ENCODE measurements at regions not wholly inside any gene's neighbourhood (a gene's known extent, or its start where the extent isn't known, plus 50 kb on each side); places are given as distances from the start of the nearest gene placed in this dataset.

DNA sequence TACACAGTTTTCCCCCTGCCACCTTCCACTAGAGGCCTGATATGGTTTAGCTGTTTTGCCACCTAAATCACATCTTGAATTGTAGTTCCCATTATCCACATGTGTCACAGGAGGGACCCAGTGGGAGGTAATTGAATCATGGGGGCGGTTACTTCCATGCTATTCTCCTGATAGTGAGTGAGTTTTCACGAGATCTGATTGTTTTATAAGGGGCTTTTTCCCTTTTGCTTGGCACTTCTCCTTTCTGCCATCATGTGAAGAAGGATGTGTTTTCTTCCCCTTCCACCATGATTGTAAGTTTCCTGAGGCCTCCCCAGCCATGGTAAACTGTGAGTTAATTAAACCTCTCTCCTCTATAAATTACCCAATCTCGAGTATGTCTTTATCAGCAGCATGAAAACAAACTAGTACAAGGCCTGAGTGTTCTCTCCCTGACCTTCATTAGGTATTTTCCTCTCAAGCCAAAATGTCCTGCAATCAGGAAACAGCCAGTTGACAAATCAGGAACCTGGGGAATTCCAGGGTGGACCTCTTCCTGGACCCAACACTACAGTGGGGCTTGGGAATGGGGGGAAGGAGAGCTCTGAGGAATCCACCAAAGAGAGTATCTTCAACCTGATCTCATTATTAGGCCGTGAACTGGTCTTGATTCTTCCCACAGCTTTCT is 129.9 kb downstream of the TXNL1 start:
- Histone ChIP-seq H3K27ac (peak overlapping the region in 1 of 4 donors; percentile 57), H3K4me3 (no peak overlapping the region)
- no peak for ATAC-seq (ENCODE audit: low FRiP score in 2 of 2)

DNA sequence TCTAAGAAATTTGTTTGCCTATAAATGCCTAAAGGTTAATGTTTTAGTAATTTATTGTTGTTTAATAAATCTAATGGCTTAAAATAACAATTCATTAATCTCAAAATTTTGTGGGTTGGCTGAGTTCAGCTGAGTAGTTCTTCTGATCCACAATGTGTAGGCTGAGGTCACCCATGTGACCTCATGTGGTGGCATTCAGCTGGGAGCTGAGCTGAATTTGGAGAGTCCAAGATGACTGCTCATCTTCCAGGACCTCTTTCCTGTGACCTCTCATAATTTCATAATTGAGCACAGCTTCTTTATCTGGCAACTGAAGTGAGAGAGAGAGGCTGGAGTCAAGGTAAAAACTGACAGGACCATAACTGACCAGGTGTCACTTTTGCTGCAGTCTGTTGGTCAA is 132.4 kb downstream of the TXNL1 start:
- no peaks in the 10 kb centered on the region for H3K27me3 ChIP-seq
- DNase-seq (no peak), ATAC-seq (ENCODE audit: low FRiP score in 2 of 2) (no peak)
- no peaks in the 10 kb centered on the region for H3K36me3 ChIP-seq
- no peaks in the 10 kb centered on the region for H3K9me3 ChIP-seq
- no peak overlapping the region for H3K4me3 ChIP-seq
- no peak for TF ChIP-seq EP300 (IDR thresholded peaks at IDR 0.05)
- no peak for TF ChIP-seq POLR2AphosphoS5 (IDR thresholded peaks at IDR 0.05)
- no peak for TF ChIP-seq POLR2A (IDR thresholded peaks at IDR 0.05)
- no peak for TF ChIP-seq CTCF (IDR thresholded peaks at IDR 0.05)
- H3K4me1 ChIP-seq, result peaks cover 0 to 5% (median 0%) of the 10 kb centered on the region in 4 donors
- no peak overlapping the region for H3K27ac ChIP-seq

More for the DNA sequence above, 129.9 kb downstream of the TXNL1 start:
- no peaks in the 10 kb centered on the region for H3K27me3 ChIP-seq
- peaks cover 0 to 5% (median 0%) of the 10 kb centered on the region in 4 donors for H3K4me1 ChIP-seq
- DNase-seq, result no peak
- no peaks in the 10 kb centered on the region for H3K36me3 ChIP-seq
- no peaks in the 10 kb centered on the region for H3K9me3 ChIP-seq
- 42 to 65% methylated on average over 4 of the region's 4 CpGs for WGBS, 2 donors
- no peak for TF ChIP-seq EP300 (IDR thresholded peaks at IDR 0.05)
- TF ChIP-seq CTCF (IDR thresholded peaks at IDR 0.05), result no peak
- no peak for TF ChIP-seq POLR2AphosphoS5 (IDR thresholded peaks at IDR 0.05)
- no peak for TF ChIP-seq POLR2A (IDR thresholded peaks at IDR 0.05)

DNA sequence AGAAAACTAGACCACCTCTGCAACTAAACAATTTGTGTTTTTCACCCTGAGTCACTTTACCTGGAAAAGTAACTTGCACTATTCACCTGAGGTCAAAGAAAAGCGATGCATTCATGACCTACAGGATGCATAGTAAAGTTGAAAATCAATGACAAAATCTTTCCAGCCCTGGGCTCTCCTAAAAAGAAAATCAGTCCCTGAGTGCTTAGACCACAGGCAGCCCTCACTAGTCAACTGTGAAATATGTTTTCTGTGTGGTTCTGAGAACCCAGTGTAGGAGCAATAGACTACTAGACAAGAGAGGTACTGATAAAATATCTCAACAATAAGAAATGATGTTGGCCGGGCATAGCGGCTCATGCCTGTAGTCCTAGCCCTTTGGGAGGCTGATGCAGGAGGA is 133.1 kb downstream of the TXNL1 start:
- ATAC-seq (ENCODE audit: low FRiP score in 2 of 2) (no peak), DNase-seq (no peak)
- no peaks in the 10 kb centered on the region for H3K36me3 ChIP-seq
- H3K27me3 ChIP-seq, result no peaks in the 10 kb centered on the region
- WGBS, 2 donors, result 92 to 97% methylated on average over 3 of the region's 3 CpGs
- H3K4me3 ChIP-seq, result no peak overlapping the region
- no peaks in the 10 kb centered on the region for H3K9me3 ChIP-seq
- peaks cover 0 to 5% (median 0%) of the 10 kb centered on the region in 4 donors for H3K4me1 ChIP-seq
- H3K27ac ChIP-seq, result no peak overlapping the region
- TF ChIP-seq POLR2A (IDR thresholded peaks at IDR 0.05), result no peak
- TF ChIP-seq POLR2AphosphoS5 (IDR thresholded peaks at IDR 0.05), result no peak
- TF ChIP-seq EP300 (IDR thresholded peaks at IDR 0.05), result no peak
- no peak for TF ChIP-seq CTCF (IDR thresholded peaks at IDR 0.05)

DNA sequence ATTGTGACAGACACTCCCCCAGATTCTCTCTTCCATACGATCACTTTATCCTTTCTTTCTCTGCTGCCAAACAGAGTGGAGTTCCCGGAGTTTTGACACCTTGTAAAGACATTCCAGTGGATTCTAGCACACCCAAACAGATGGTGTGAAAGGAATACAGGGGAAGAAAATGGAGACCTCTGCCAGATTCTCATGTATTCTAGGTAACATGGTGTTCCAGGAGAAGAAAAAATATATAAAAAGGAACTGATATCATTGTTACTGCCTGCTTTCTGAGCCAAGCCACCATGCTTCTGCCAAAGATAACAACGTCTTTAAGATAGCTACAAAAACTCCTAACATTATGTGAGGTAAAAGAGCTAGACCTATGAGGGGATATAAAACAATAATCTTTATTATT is 136.5 kb downstream of the TXNL1 start:
- Histone ChIP-seq H3K4me3 (no peak overlapping the region), H3K36me3 (no peaks in the 10 kb centered on the region), H3K9me3 (no peaks in the 10 kb centered on the region), H3K4me1 (no peaks in the 10 kb centered on the region), H3K27me3 (no peaks in the 10 kb centered on the region), H3K27ac (no peak overlapping the region)
- TF ChIP-seq POLR2A (IDR thresholded peaks at IDR 0.05) (no peak), CTCF (IDR thresholded peaks at IDR 0.05) (no peak), POLR2AphosphoS5 (IDR thresholded peaks at IDR 0.05) (no peak), EP300 (IDR thresholded peaks at IDR 0.05) (no peak)
- WGBS, 2 donors, result 66 to 74% methylated on average over 3 of the region's 3 CpGs
- ATAC-seq (ENCODE audit: low FRiP score in 2 of 2), result no peak
- no peak for DNase-seq

- H3K4me1 ChIP-seq, result no peaks in the 10 kb centered on the region
- H3K36me3 ChIP-seq, result no peaks in the 10 kb centered on the region
- WGBS, 2 donors, result 80 to 99% methylated on average over 3 of the region's 3 CpGs
- DNase-seq (no peak), ATAC-seq (ENCODE audit: low FRiP score in 2 of 2) (no peak)
- no peaks in the 10 kb centered on the region for H3K27me3 ChIP-seq
- TF ChIP-seq POLR2A (IDR thresholded peaks at IDR 0.05) (no peak), EP300 (IDR thresholded peaks at IDR 0.05) (no peak), CTCF (IDR thresholded peaks at IDR 0.05) (no peak), POLR2AphosphoS5 (IDR thresholded peaks at IDR 0.05) (no peak)
- H3K27ac ChIP-seq, result no peak overlapping the region
- no peaks in the 10 kb centered on the region for H3K9me3 ChIP-seq
- no peak overlapping the region for H3K4me3 ChIP-seq
Observed at GRCh38 chr18:56495884-56496283, 142.5 kb downstream of the TXNL1 start.
